D341Med (cell line): ENCODE measurements at regions not wholly inside any gene's neighbourhood (a gene's known extent, or its start where the extent isn't known, plus 50 kb on each side); places are given as distances from the start of the nearest gene placed in this dataset.
A peak's percentile ranks its signal among the peaks of the same experiment; 100 is the strongest.
"Not testable (repeated sequence)": the region's sequence is repeated elsewhere in the genome, so short reads cannot be mapped to it uniquely, and the experiment has no call there.

Experiments used
- DNase-seq: peaks from one replicate; pipeline ENCODE4 v3.0.0; 2012; ENCODE audit warnings: low spot score

DNA sequence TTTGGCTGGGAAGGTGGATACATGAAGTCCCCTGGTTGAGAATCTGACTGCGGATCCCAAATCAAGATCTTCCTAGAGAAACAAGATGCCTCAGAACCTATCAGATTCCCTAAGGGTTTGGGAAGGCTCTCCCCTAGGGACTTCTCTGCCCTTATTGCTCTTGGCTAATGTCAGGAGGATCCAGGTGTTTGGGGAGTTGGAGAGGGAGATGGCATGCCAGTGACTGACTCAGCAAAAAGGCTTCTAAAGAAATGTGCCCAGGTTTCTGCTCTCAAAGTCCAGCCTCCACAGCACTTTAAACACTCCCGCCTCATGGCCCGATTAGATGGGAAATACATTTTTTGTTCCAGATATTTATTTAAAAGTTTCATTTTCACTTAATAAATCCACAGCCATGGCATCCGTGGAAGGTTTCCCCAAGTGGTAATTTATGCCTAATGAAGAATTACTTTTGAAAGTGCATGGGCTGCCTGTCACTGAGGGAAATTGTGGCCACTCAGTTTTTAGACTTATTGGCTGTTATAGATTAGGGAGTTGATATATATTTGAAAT, 156.4 kb downstream of the OSR1 start:
- DNase-seq = no peak

DNA sequence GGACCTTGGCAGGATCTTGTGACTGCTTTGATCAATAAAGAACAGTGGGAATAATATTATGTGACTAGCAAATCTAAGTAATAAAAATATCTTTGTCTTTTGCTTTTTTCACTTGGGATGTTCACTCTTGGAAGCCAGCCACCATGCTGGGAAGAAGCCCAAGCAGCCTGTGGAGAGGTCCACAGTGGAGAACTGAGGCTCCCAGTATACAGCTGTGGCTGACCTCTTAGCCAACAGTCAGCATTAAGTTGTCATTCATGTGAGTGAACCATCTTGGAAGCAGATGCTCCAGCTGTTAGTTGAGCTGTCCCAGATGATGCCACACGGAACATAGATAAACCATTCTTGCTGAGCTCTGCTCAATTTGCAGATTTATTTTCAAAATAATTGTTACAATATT, 160.0 kb downstream of the OSR1 start:
- DNase-seq = no peak

DNA sequence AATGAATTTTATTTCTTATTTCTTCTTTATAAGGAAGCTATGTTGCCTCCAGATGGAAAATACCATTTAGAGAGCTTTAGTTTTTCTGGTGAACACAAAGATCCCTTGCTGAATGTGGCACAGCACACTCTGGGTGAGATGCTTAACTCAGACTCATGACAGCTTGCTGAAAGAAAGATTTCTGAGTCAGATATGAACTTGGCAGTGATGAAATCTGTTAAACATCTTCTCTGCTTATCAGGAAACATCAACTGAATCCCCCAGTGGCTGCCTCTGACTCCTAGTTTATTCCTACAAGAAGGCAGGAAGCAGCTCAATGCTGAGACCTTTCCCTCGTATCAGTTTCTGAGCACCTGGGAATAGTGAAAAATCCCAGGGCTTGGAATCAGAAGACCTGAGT, 162.8 kb downstream of the OSR1 start:
- DNase-seq = no peak

DNA sequence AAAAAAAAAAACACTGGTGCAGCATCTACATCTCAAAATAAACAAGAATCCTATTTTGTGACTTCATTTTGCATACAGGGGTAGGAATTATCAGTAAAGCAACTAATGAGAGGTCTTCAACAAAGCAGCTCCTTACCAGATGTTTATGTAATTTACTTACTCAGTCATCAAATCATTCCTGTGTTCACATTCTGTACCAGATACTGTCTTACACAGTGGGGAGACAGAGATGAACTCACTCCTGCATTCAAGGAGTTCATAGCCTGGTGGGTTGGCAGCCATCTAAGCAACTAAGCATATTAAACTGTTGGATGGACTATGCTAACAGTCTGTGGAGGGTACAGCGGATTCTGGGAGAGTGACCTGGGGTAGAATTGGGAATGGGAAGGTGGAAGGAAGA, 169.0 kb downstream of the OSR1 start:
- no peak for DNase-seq

DNA sequence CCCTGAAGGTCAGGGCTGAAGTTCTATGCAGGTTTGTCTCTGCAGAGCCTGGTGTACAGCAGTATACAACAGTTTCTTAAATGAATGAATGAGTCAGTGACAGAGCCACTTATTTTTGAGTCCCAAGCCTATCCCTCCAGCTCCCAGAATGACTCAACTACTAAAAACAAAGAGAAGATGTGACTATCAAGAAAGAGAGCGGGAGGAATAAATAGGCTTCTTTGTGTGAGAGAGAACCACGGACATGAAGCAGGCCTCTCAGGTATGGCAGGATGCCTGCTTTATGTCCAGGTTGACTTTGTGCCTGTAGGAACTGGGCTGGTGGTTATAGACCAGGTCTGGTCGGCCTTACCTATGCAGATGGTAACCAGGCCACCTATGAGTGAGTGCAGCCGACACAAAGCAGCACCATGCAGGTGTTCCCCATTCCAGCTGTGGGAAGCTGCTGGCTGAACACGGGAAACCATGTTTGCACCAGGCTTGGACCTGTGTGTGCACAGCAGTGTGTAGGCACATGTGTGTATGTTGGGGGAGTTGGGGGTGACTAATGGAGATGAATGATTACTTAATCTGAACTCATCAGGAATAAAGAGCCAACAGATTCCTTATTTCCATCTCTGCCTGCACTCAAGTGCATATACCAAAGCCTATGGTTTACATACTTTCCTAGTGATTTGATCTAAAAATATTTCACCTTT, 171.0 kb downstream of the OSR1 start:
- DNase-seq = no peak

DNA sequence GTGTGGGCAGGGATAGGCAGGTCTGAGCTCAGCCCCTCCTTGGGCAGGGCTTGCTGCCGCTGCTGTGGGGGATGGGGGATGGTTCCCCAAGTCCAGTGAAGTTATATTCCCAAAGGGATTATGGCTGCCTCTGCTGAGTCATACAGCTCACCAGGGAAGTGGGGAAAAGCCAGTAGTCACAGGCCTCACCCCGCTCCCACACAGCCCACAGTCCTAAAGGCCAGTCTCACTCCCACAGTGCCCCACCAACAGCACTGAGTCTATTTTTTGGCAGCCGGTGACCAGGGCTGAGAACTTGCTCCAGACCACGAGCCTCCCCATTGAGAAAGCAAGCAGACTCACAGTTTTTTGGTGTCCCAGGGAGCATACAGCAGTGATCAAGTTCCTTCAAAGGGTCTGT, 173.3 kb downstream of the OSR1 start:
- DNase-seq = no peak

DNA sequence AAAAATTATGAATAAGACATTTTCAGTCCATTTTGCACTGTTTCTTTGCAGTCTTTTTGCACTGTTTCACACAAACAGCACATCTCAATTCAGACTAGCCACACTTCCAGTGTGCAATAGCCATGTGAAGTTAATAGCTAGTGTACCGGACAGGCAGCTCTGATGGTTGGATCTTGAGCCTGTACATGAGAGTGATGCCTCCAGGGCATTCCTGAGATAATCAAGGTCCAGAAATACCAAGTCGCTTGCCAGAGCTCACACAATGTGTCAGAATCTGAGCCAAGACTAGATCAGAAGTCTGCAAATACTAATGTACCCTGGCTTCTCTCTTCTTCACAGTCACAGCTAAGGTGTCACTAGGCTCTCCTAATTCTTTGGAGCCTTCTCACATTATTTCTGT, 180.2 kb downstream of the OSR1 start:
- no peak for DNase-seq

DNA sequence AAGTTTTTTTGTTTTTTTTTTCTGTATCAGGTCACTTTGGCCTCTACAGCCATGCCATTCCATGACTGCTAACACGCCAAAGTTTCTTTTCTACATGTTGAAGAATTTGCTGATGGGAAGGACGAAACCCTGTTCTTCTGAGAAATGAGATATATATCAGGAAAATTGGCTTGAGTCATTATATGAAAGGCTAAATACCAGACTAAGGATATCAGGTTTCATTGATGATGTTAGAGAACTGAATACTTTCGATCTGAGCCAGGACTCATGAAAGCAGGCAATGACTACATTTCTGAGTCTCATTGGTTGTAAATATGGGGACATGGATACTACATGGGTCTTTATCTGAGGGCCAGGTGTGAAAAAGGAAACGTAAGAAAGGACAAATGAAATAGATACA, 181.4 kb downstream of the OSR1 start:
- no peak for DNase-seq

DNA sequence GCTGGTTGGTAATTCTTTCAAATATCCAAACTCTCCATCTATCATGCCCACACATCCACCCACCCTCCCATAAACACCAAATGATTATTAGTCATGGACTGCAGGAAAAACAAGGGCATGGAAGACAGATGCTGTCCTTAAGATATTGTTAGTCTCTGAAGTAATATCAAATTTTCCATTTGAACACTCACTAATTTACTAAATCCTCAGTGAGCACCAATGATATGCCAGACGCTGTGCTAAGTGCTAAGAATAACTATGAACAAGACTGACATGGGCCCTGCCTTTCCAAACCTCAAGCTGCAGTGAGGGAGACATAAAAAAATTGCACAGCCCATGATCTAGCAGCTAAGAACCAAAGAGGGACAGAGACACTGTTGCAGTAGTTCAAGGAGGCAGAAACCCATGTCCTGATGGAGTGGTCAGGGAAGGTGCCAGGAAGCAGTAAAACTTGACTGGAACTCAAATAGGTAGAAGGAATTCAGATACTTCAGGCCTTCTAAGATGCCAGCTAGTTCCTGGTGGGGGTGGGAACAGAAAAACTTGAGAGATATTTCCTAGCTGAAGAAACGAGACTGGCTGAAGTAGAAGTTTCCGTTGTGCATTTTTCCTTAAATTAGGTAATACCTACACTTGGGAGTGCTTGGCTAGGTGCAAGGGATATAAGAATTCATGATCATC, 182.1 kb downstream of the OSR1 start:
- DNase-seq = no peak

DNA sequence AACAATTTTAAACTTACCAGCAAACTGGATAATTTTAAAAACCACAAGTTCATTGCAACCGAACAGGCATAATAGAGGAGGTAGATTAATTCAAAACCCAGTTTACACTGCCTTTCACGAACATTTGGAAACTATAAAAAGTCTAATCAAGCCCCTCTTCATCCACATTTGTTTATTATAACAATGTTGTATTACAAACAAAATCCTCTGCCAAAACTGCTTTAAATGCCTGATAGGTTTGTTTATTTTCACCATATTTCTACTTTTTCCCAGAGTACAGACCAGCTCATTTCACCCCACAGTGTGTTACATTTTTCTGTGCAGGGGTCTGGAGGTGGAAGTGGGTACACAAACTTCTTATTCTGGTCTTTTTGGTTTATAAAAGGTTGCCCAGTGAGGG, 184.2 kb downstream of the OSR1 start:
- DNase-seq = no peak

DNA sequence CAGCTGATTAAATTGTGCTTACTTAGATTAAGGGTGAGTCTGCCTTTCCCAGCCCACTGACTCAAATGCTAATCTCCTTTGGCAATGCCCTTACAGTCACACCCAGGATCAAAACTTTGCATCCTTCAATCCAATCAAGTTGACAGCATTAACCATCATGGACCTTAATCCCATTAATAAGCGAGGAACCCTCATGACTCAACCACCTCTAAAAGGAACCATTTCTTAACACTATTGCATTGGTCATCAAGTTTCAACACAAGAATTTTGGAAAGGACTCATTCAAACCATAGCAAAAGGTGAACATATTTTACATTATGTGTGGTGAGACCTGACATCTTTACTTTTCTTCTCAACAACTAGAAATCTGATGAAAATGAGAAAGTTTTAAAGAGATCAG, 187.0 kb downstream of the OSR1 start:
- no peak for DNase-seq

DNA sequence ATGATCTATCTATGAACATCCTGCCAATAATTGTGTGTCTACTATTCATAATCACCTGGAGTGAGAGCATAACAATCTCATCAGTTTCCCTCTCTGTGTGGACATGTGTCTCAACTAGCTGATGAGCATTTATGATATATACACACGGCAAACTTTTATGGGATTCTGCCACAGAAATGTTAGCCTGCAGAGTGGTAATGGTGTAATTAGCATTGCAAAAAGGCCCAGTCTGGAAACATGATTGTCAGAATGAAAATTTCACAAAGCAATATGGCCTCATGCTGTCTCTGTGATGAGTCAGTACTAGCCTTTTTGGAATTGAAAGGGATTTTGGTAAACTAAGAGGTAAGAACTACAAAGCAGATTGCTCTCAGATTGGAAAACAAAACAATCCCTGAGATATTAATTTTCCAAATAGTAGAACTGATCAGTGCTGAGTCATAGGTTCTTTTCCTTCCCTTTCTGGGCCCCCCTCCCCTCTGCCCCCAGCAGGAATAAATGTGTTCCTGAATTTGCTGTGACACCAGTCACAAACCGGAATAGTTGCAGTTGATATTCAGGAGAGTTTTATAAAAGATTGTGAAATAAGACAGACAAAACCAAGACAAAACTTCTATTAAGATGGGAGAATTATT, 189.2 kb downstream of the OSR1 start:
- no peak for DNase-seq

DNA sequence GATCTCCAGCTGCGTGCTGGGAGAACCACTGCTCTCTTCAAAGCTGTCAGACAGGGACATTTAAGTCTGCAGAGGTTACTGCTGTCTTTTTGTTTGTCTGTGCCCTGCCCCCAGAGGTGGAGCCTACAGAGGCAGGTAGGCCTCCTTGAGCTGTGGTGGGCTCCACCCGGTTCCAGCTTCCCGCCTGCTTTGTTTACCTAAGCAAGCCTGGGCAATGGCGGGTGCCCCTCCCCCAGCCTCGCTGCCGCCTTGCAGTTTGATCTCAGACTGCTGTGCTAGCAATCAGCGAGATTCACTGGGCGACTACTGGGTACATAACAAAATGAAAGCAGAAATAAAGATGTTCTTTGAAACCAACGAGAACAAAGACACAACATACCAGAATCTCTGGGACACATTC, 194.3 kb downstream of the OSR1 start:
- not testable (repeated sequence) for DNase-seq

DNA sequence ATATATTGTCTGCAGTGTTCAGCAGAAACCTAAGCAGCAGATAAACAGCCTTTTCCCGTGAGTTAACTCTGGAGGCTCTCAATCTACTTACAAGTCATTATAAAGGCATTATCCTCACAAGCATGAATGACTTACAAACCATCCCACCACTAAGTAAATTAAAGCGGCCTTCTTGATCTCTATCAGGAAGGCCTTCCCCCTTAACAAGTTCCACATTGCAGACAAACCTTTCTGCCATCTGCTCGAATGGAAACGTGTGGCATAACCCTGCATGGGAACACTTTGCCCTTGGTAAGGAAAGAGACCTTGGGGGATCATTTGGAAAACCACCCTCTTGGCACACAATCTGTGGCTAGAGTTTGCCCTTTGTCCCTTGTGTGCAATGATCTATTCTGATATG, 199.5 kb downstream of the OSR1 start:
- DNase-seq = peak; percentile 18

DNA sequence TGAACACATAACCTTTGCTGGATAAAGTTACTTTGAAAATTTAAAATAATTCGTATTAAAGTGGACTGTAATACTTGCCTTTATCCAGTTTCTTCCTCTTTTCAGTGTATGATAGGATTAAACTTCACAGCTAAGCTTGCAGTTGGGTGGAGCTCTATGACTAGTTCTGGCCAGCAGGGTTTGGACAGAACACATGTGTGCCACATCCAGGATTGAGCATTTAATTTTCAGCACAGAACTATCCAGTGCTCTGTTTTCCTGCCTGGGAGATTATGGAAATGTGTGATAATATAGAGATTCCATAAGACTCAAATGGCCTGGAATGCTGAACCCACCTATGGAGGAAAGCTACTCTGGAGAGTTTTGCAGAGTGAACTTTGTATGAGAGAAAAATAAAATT, 200.2 kb downstream of the OSR1 start:
- no peak for DNase-seq

DNA sequence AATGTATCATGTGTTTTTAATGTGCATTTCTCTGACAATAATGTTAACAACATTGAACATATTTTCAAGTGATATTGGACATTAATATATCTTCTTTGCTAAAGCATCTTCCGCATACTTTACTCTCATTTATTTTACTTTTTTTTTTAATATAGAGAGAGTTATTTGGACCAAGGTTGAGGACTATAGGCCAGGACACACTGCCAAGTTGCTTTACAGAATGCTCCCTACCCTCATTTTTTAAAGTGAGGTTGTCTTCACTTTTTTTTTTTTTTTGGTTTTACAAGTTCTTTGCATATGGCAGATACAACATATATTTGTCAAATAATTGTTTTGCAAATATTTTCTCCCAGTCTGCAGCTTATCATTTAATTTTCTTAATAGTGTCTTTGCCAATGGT, 201.8 kb downstream of the OSR1 start:
- no peak for DNase-seq

DNA sequence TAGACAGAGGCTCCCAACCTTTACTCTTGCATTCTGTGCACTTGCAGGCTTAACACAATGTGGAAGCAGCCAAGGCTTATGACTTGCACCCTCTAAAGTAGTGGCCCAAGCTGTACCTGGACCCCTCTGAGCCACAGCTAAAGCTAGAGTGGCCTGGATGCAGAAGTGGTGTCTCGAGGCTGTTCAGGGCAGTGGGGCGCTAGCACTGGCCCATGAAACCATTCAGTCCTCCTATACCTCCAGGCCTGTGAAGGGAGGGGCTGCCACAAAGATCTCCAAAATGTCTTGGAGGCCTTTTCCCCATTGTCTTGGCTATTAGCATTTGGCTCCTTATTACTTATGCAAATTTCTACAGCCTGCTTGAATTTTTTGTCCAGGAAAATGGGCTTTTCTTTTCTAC, 207.7 kb downstream of the OSR1 start:
- DNase-seq = no peak

DNA sequence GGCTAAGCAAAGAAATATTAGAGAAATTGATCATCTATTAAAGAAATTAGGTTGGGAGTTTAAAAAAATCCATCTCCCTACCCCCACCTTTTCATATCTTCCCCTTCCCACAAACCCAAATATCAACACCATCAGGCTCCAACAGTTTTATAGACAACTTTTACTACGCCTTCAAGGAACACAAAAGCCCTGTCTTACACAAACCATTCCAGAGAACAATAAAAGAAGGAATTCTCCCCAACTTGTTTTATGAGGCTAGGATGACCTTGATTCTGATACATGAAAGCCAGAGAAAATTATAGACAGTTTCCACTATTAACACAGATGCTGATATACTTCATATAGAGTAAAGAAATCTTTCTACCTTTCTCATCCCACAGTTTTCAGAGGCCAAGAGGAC, 211.6 kb downstream of the OSR1 start:
- no peak for DNase-seq

DNA sequence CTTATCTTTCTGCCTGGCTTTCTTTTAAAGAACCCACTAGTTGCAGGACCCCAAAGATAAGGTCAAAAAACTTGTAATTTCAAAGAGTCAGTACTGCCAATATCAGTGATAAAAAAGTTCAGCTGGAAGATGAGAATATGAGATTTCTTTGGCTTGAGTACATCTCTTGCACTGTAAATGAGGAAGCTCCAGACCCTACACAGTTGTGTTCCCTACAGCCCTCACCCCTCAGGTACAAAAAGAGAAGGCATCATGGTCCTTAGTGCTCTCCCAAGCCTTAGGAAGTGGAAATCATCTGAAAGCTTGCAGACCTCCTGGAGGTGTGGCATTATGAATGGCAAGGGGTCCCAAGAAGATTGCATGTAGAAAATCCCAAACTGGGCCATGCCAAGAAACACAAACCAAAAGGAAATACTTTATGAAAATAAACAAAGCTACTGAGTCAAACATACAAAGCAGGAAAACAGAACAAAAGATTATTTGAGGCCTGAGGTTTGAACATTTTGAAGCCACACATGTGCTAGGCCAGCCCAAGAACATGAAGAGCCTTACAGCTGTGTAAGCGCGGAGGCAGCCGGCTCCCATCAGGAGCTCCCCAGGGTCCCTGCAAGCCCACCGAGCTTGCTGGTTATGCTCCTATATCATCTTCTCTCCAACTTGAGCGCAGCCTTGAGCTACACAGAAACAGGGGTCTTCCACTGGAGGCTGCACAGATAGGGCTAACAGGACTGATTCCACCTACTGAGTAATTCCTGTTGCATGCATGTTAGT, 217.0 kb downstream of the OSR1 start:
- no peak for DNase-seq

DNA sequence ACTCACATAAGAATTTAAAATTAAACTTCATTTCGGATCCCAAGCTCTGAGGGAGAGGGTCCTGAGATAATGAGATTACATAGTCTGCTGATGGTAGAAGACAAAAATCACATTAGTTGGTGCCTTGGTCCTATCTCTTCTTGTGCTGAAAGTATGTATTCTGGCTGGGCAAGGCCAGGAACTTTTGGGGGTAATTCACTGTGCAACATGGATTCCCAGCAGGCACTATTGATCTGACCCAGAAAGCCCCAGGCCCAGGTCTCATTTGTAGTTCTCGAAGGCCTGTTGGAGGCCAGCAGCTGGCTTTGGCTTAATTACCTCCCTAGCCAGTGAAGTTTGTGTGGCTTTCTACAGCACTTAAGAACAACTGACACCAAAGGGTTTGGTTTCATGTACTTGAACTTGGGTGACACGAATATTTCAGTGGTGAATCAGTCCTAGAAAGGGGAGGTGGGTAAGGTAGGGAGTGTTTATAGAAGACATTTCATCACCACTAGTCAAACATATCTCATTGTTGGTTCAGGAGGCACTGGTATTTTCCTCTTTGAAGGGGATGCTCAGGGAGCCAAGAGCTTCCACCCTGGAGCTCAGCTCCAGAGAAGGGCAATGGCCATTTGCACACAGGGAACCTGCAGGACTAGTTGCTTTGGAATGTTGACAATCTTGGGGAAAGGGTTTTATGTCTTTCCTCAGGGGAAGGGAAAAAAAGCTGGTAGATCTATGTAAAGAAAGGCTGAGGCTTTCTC, 217.8 kb downstream of the OSR1 start:
- no peak for DNase-seq

DNA sequence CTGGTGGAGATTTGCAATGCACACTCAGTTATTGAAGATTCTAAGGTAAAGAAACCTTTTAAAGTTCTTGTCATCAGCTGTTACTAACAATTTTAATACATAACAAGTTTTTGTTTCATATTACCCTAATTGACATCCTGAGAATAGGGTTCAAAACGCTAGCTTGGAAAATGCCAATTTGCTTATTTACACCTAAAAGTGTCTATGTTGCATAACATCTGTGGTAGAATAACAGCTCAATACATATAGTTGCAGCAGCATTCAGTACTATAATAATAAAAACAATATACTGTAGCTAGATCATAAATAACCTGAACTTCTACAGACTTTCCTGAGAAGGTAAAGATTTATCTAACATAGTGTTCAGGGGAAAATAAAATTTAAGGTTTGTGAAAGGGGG, 219.0 kb downstream of the OSR1 start:
- no peak for DNase-seq

DNA sequence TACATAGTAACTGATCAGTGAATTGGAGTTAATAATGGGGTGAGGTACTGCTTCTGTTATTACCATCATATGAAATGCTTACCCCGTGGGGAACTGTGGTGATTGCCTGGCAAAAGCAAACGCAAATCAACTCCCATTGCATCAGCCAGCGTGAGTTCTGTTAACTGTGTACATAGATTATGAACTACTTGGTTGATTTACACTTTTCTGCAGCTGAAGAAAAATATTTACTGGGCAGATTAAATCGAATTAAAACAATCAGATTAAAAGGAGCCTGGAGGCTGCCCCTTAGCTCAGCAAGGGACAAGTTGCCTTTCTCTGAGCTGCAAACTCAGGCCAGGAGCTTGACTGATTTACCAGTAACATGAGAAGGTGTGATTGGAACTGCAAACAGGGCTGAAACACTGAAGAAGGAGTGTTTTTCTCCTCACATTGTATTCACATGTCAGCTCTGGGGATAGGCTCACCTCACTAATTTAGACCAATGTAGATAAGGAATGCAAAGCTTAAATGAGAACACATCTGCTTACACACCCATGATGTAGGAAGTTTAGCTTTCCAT, 220.1 kb downstream of the OSR1 start:
- DNase-seq = no peak
